ENCODE measurements at regions not wholly inside any gene's neighbourhood (a gene's known extent, or its start where the extent isn't known, plus 50 kb on each side); places are given as distances from the start of the nearest gene placed in this dataset.

GRCh38 chr4:138688408-138689085, 327.0 kb upstream of the NOCT start:
- peaks cover 4% of the 10 kb centered on the region; the same call in 1 of the 2 replicates for H3K4me1 ChIP-seq (ENCODE audit: insufficient read depth, low read length)
- no peak overlapping the region for H3K9ac ChIP-seq (ENCODE audit: low read depth, low read length)
- no peaks in the 10 kb centered on the region for H3K36me3 ChIP-seq (ENCODE audit: insufficient read depth, low read length)
- H3K27me3 ChIP-seq (ENCODE audit: insufficient read depth, low read length) = no peaks in the 10 kb centered on the region
- H3K27ac ChIP-seq (ENCODE audit: low read depth, low read length) = no peak overlapping the region
- 91% methylated on average over 12 of the region's 12 CpGs for WGBS
- no peak overlapping the region for H3K4me3 ChIP-seq (ENCODE audit: low read length)
- H3K9me3 ChIP-seq (ENCODE audit: insufficient read depth, low read depth, low read length) = no peaks in the 10 kb centered on the region

- Histone ChIP-seq H3K27me3 (ENCODE audit: insufficient read depth, low read length) (no peaks in the 10 kb centered on the region), H3K36me3 (ENCODE audit: insufficient read depth, low read length) (no peaks in the 10 kb centered on the region), H3K9me3 (ENCODE audit: insufficient read depth, low read depth, low read length) (no peaks in the 10 kb centered on the region), H3K4me3 (ENCODE audit: low read length) (no peak overlapping the region), H3K27ac (ENCODE audit: low read depth, low read length) (no peak overlapping the region), H3K4me1 (ENCODE audit: insufficient read depth, low read length) (peaks cover 14% of the 10 kb centered on the region), H3K9ac (ENCODE audit: low read depth, low read length) (no peak overlapping the region)
- 91% methylated on average over 11 of the region's 11 CpGs for WGBS
Measured at GRCh38 chr4:138686106-138686835, 329.3 kb upstream of the NOCT start.

- Histone ChIP-seq H3K4me1 (ENCODE audit: insufficient read depth, low read length) (peaks cover 16% of the 10 kb centered on the region), H3K36me3 (ENCODE audit: insufficient read depth, low read length) (no peaks in the 10 kb centered on the region), H3K4me3 (ENCODE audit: low read length) (no peak overlapping the region), H3K27ac (ENCODE audit: low read depth, low read length) (no peak overlapping the region), H3K9me3 (ENCODE audit: insufficient read depth, low read depth, low read length) (no peaks in the 10 kb centered on the region), H3K9ac (ENCODE audit: low read depth, low read length) (no peak overlapping the region), H3K27me3 (ENCODE audit: insufficient read depth, low read length) (no peaks in the 10 kb centered on the region)
- 95% methylated on average over 7 of the region's 7 CpGs for WGBS
Measured at GRCh38 chr4:138685316-138685715, 330.3 kb upstream of the NOCT start.

GRCh38 chr4:138680989-138681604, 334.5 kb upstream of the NOCT start:
- Histone ChIP-seq H3K9ac (ENCODE audit: low read depth, low read length) (no peak overlapping the region), H3K27me3 (ENCODE audit: insufficient read depth, low read length) (no peaks in the 10 kb centered on the region), H3K9me3 (ENCODE audit: insufficient read depth, low read depth, low read length) (no peaks in the 10 kb centered on the region), H3K36me3 (ENCODE audit: insufficient read depth, low read length) (no peaks in the 10 kb centered on the region), H3K4me3 (ENCODE audit: low read length) (no peak overlapping the region), H3K4me1 (ENCODE audit: insufficient read depth, low read length) (peaks cover 16% of the 10 kb centered on the region), H3K27ac (ENCODE audit: low read depth, low read length) (no peak overlapping the region)
- WGBS = 14% methylated on average over 6 of the region's 7 CpGs

- no peak overlapping the region for H3K4me3 ChIP-seq (ENCODE audit: low read length)
- 84% methylated on average over 3 of the region's 3 CpGs for WGBS
- H3K9me3 ChIP-seq (ENCODE audit: insufficient read depth, low read depth, low read length) = no peaks in the 10 kb centered on the region
- no peak overlapping the region for H3K27ac ChIP-seq (ENCODE audit: low read depth, low read length)
- no peaks in the 10 kb centered on the region for H3K36me3 ChIP-seq (ENCODE audit: insufficient read depth, low read length)
- no peak overlapping the region for H3K9ac ChIP-seq (ENCODE audit: low read depth, low read length)
- H3K4me1 ChIP-seq (ENCODE audit: insufficient read depth, low read length) = peaks cover 16% of the 10 kb centered on the region
- no peaks in the 10 kb centered on the region for H3K27me3 ChIP-seq (ENCODE audit: insufficient read depth, low read length)
Measured at GRCh38 chr4:138680256-138680655, 335.3 kb upstream of the NOCT start.

- Histone ChIP-seq H3K9ac (ENCODE audit: low read depth, low read length) (no peak overlapping the region), H3K27ac (ENCODE audit: low read depth, low read length) (no peak overlapping the region), H3K36me3 (ENCODE audit: insufficient read depth, low read length) (no peaks in the 10 kb centered on the region), H3K27me3 (ENCODE audit: insufficient read depth, low read length) (no peaks in the 10 kb centered on the region), H3K4me1 (ENCODE audit: insufficient read depth, low read length) (peaks cover 16% of the 10 kb centered on the region), H3K4me3 (ENCODE audit: low read length) (no peak overlapping the region), H3K9me3 (ENCODE audit: insufficient read depth, low read depth, low read length) (no peaks in the 10 kb centered on the region)
- 83% methylated on average over 10 of the region's 10 CpGs for WGBS
Measured at GRCh38 chr4:138678985-138679746, 336.4 kb upstream of the NOCT start.

- Histone ChIP-seq H3K4me1 (ENCODE audit: insufficient read depth, low read length) (peaks cover 24% of the 10 kb centered on the region), H3K4me3 (ENCODE audit: low read length) (no peak overlapping the region), H3K27me3 (ENCODE audit: insufficient read depth, low read length) (no peaks in the 10 kb centered on the region), H3K27ac (ENCODE audit: low read depth, low read length) (no peak overlapping the region), H3K9ac (ENCODE audit: low read depth, low read length) (no peak overlapping the region), H3K36me3 (ENCODE audit: insufficient read depth, low read length) (no peaks in the 10 kb centered on the region), H3K9me3 (ENCODE audit: insufficient read depth, low read depth, low read length) (no peaks in the 10 kb centered on the region)
- 83% methylated on average over 1 of the region's 1 CpG for WGBS
Measured at GRCh38 chr4:138677748-138678147, 337.8 kb upstream of the NOCT start.

GRCh38 chr4:138677212-138677611, 338.4 kb upstream of the NOCT start:
- Histone ChIP-seq H3K9ac (ENCODE audit: low read depth, low read length) (no peak overlapping the region), H3K9me3 (ENCODE audit: insufficient read depth, low read depth, low read length) (no peaks in the 10 kb centered on the region), H3K27me3 (ENCODE audit: insufficient read depth, low read length) (no peaks in the 10 kb centered on the region), H3K4me1 (ENCODE audit: insufficient read depth, low read length) (peaks cover 22% of the 10 kb centered on the region), H3K36me3 (ENCODE audit: insufficient read depth, low read length) (no peaks in the 10 kb centered on the region), H3K27ac (ENCODE audit: low read depth, low read length) (no peak overlapping the region), H3K4me3 (ENCODE audit: low read length) (no peak overlapping the region)
- WGBS = 90% methylated on average over 4 of the region's 4 CpGs

GRCh38 chr4:138675685-138676084, 339.9 kb upstream of the NOCT start:
- Histone ChIP-seq H3K27me3 (ENCODE audit: insufficient read depth, low read length) (no peaks in the 10 kb centered on the region), H3K36me3 (ENCODE audit: insufficient read depth, low read length) (no peaks in the 10 kb centered on the region), H3K9me3 (ENCODE audit: insufficient read depth, low read depth, low read length) (no peaks in the 10 kb centered on the region), H3K4me1 (ENCODE audit: insufficient read depth, low read length) (peaks cover 17% of the 10 kb centered on the region), H3K9ac (ENCODE audit: low read depth, low read length) (no peak overlapping the region), H3K4me3 (ENCODE audit: low read length) (no peak overlapping the region), H3K27ac (ENCODE audit: low read depth, low read length) (no peak overlapping the region)
- 95% methylated on average over 5 of the region's 5 CpGs for WGBS

- H3K4me1 ChIP-seq (ENCODE audit: insufficient read depth, low read length) = peaks cover 17% of the 10 kb centered on the region
- H3K36me3 ChIP-seq (ENCODE audit: insufficient read depth, low read length) = no peaks in the 10 kb centered on the region
- no peak overlapping the region for H3K27ac ChIP-seq (ENCODE audit: low read depth, low read length)
- no peaks in the 10 kb centered on the region for H3K27me3 ChIP-seq (ENCODE audit: insufficient read depth, low read length)
- H3K4me3 ChIP-seq (ENCODE audit: low read length) = no peak overlapping the region
- WGBS = 95% methylated on average over 1 of the region's 1 CpG
- no peaks in the 10 kb centered on the region for H3K9me3 ChIP-seq (ENCODE audit: insufficient read depth, low read depth, low read length)
- no peak overlapping the region for H3K9ac ChIP-seq (ENCODE audit: low read depth, low read length)
Measured at GRCh38 chr4:138674209-138674608, 341.4 kb upstream of the NOCT start.

GRCh38 chr4:138673053-138673452, 342.5 kb upstream of the NOCT start:
- no peak overlapping the region for H3K4me3 ChIP-seq (ENCODE audit: low read length)
- H3K27ac ChIP-seq (ENCODE audit: low read depth, low read length) = no peak overlapping the region
- H3K36me3 ChIP-seq (ENCODE audit: insufficient read depth, low read length) = no peaks in the 10 kb centered on the region
- no peak overlapping the region for H3K9ac ChIP-seq (ENCODE audit: low read depth, low read length)
- 73% methylated on average over 9 of the region's 10 CpGs for WGBS
- H3K4me1 ChIP-seq (ENCODE audit: insufficient read depth, low read length) = peaks cover 17% of the 10 kb centered on the region
- H3K9me3 ChIP-seq (ENCODE audit: insufficient read depth, low read depth, low read length) = no peaks in the 10 kb centered on the region
- H3K27me3 ChIP-seq (ENCODE audit: insufficient read depth, low read length) = no peaks in the 10 kb centered on the region
